ENCODE measurements at regions not wholly inside any gene's neighbourhood (a gene's known extent, or its start where the extent isn't known, plus 50 kb on each side); places are given as distances from the start of the nearest gene placed in this dataset.

DNA sequence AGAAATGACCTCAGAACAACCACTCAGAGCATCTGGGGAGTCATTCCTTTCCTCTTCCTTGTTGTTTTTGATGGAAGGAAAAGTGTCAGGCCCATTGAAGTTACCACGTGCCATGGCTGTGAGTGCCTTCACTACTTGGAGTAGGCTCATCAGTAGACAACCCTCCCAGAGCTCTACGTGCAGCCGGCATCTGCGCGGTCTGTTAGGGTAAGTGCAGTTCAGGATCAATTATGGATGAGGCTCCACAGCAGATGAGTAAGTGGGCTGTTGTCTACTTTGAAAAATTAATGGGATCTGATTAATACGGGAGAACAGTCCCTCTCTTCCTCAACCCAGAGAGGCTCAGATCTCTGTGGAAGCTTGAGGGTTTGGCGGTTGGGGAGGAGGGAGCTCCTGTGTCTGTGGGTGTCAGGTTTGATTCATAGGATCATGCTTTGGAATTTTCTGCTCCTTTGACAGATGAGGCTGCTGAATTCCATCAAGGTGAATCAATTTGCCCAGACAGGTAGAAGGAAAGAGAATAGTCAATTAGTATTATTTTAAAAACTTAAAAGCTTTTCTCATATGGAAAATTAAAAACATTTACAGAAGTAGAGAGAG, 93.8 kb upstream of the TOX2 start:
- no peak for DNase-seq (ENCODE audit: low spot score)
- TF ChIP-seq, protein P1, sequence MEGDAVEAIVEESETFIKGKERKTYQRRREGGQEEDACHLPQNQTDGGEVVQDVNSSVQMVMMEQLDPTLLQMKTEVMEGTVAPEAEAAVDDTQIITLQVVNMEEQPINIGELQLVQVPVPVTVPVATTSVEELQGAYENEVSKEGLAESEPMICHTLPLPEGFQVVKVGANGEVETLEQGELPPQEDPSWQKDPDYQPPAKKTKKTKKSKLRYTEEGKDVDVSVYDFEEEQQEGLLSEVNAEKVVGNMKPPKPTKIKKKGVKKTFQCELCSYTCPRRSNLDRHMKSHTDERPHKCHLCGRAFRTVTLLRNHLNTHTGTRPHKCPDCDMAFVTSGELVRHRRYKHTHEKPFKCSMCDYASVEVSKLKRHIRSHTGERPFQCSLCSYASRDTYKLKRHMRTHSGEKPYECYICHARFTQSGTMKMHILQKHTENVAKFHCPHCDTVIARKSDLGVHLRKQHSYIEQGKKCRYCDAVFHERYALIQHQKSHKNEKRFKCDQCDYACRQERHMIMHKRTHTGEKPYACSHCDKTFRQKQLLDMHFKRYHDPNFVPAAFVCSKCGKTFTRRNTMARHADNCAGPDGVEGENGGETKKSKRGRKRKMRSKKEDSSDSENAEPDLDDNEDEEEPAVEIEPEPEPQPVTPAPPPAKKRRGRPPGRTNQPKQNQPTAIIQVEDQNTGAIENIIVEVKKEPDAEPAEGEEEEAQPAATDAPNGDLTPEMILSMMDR (conservative IDR thresholded peaks at IDR 0.05; ENCODE audit: low read length) = no peak
- TF ChIP-seq EZH2phosphoT487 (IDR thresholded peaks at IDR 0.05; ENCODE audit: borderline replicate concordance, low read depth, low read length) = no peak
- no peaks in the 10 kb centered on the region for H3K79me2 ChIP-seq (ENCODE audit: insufficient read depth, low read depth, low read length)
- H3K4me2 ChIP-seq (ENCODE audit: low read length) = no peak overlapping the region
- no peaks in the 10 kb centered on the region for H3K36me3 ChIP-seq (ENCODE audit: insufficient read depth, low read length)
- no peaks in the 10 kb centered on the region for H3K9me3 ChIP-seq (ENCODE audit: low read length)
- ChIA-PET POLR2A (no interaction called here), CTCF (ENCODE audit: unreplicated experiment) (no interaction called here)
- no peak overlapping the region for H3K27ac ChIP-seq (ENCODE audit: low read depth, low read length, poor library complexity, severe bottlenecking)
- no peak overlapping the region for H3K4me3 ChIP-seq (ENCODE audit: low read depth, low read length, poor library complexity, severe bottlenecking)
- intact Hi-C loops (cut with micrococcal nuclease; ENCODE audit: unreplicated experiment) = no loop called here
- no peak overlapping the region for H2AFZ ChIP-seq (ENCODE audit: low read length)
- no peaks in the 10 kb centered on the region for H4K20me1 ChIP-seq (ENCODE audit: insufficient read depth, low read length)
- H3K4me1 ChIP-seq (ENCODE audit: insufficient read depth, low read length, poor library complexity, severe bottlenecking) = peaks cover 6% of the 10 kb centered on the region
- BruUV-seq (replicated peaks) = no TSS peak
- H3K9me2 ChIP-seq (ENCODE audit: insufficient read depth, low read length) = no peaks in the 10 kb centered on the region

DNA sequence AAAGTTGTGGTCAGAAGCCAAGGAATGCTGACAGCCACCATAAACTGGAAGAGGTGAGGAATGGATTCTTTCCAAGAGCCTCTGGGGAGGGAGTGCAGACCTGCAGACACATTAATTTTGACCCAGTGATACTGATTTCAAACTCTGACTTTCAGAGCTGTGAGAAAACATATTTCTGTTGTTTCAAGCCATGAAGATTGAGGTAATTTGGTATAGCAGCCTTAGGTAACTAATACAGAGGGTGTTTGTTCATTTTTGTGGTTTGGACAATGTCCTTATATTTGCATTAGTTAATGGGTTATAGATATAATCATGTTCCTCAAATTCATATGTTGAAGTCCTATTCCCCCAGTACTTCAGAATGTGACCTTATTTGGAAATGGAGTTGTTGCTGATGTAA, 85.4 kb upstream of the GTSF1L start:
- Histone ChIP-seq H4K20me1 (ENCODE audit: insufficient read depth, low read length) (no peaks in the 10 kb centered on the region), H2AFZ (ENCODE audit: low read length) (no peak overlapping the region), H3K4me1 (ENCODE audit: insufficient read depth, low read length, poor library complexity, severe bottlenecking) (no peaks in the 10 kb centered on the region), H3K4me3 (ENCODE audit: low read depth, low read length, poor library complexity, severe bottlenecking) (no peak overlapping the region), H3K79me2 (ENCODE audit: insufficient read depth, low read depth, low read length) (no peaks in the 10 kb centered on the region), H3K36me3 (ENCODE audit: insufficient read depth, low read length) (no peaks in the 10 kb centered on the region), H3K9me3 (ENCODE audit: low read length) (peaks cover 19% of the 10 kb centered on the region; the same call in 1 of the 2 replicates), H3K27ac (ENCODE audit: low read depth, low read length, poor library complexity, severe bottlenecking) (no peak overlapping the region), H3K4me2 (ENCODE audit: low read length) (no peak overlapping the region), H3K9me2 (ENCODE audit: insufficient read depth, low read length) (no peaks in the 10 kb centered on the region)
- intact Hi-C loops (cut with micrococcal nuclease; ENCODE audit: unreplicated experiment) = no loop called here
- POLR2A ChIA-PET = no interaction called here
- TF ChIP-seq, protein P1 (conservative IDR thresholded peaks at IDR 0.05; ENCODE audit: low read length) = no peak
- no peak for TF ChIP-seq EZH2phosphoT487 (IDR thresholded peaks at IDR 0.05; ENCODE audit: borderline replicate concordance, low read depth, low read length)
- no TSS peak for BruUV-seq (replicated peaks)
- CTCF ChIA-PET (ENCODE audit: unreplicated experiment) = no interaction called here
- no peak for DNase-seq (ENCODE audit: low spot score)

DNA sequence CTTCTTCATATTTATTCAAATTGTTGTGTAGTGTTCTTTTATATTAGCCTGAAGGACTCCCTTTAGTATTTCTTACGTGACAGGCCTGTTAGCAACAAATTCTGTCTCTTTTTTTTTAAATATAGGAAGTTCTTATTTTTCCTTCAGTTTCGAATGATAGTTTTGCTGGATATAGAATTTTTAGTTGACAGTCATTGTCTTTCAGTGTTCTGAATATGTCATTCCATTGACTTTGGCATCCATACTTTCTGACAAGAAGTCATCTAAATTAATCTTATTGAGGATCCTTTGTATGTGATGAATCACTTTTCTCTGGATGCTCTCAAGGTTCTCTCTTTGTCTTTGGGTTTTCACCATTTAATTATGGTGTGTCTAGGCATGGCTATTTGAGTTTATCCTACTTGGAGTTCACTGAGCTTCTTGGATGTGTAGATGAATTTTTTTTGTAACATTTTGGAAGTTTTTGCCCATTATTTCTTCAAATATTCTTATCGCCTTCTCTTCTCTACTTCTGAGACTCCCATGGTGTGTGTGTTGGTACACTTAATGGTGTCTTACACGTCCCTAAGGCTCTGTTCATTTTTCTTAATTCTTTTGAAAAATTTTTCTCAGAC, 82.5 kb upstream of the GTSF1L start:
- ChIA-PET CTCF (ENCODE audit: unreplicated experiment) (no interaction called here), POLR2A (interaction anchor here (0.6 kb wide), 3 partner anchors 11 to 713 kb away, joined by 3 to 4 read pairs (median 3); no protein-coding TSS in a partner anchor)
- Histone ChIP-seq H3K27ac (ENCODE audit: low read depth, low read length, poor library complexity, severe bottlenecking) (no peak overlapping the region), H3K4me2 (ENCODE audit: low read length) (no peak overlapping the region), H3K79me2 (ENCODE audit: insufficient read depth, low read depth, low read length) (no peaks in the 10 kb centered on the region), H3K9me3 (ENCODE audit: low read length) (peaks cover 28% of the 10 kb centered on the region; the same call in 1 of the 2 replicates), H3K9me2 (ENCODE audit: insufficient read depth, low read length) (no peaks in the 10 kb centered on the region), H3K4me3 (ENCODE audit: low read depth, low read length, poor library complexity, severe bottlenecking) (no peak overlapping the region), H2AFZ (ENCODE audit: low read length) (no peak overlapping the region), H3K4me1 (ENCODE audit: insufficient read depth, low read length, poor library complexity, severe bottlenecking) (no peaks in the 10 kb centered on the region), H4K20me1 (ENCODE audit: insufficient read depth, low read length) (no peaks in the 10 kb centered on the region), H3K36me3 (ENCODE audit: insufficient read depth, low read length) (no peaks in the 10 kb centered on the region)
- TF ChIP-seq, protein P1 (conservative IDR thresholded peaks at IDR 0.05; ENCODE audit: low read length) = no peak
- no peak for TF ChIP-seq EZH2phosphoT487 (IDR thresholded peaks at IDR 0.05; ENCODE audit: borderline replicate concordance, low read depth, low read length)
- no TSS peak for BruUV-seq (replicated peaks)
- intact Hi-C loops (cut with micrococcal nuclease; ENCODE audit: unreplicated experiment) = no loop called here
- DNase-seq (ENCODE audit: low spot score) = peak; percentile 3

Measured in OCI-LY7 (cell line).